ENCODE measurements at regions not wholly inside any gene's neighbourhood (a gene's known extent, or its start where the extent isn't known, plus 50 kb on each side); places are given as distances from the start of the nearest gene placed in this dataset.

DNA sequence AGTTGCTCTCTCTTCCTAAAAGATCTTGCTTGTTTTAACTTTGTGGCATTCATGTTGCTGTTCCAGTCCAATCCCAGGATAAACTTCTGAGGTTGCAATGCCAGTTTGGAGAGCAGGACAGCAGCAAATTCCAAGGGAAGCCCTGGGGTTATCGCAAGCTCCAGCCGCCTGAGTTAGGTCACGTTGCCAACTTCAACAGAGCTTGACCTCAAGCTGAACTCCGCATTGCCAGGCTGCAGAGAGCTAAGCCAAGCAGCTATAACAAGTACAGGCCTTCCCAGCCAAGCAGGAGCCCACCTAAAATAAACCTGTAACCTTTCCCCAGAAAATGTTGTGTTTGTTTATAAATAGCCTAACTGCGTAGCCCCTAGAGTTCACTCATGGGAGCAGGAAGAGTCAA, 138.9 kb upstream of the LYZL1 start:
- no peaks in the 10 kb centered on the region for H3K27me3 ChIP-seq (ENCODE audit: insufficient read depth, low read length)
- H2AFZ ChIP-seq (ENCODE audit: low read length): no peak overlapping the region
- no peaks in the 10 kb centered on the region for H3K79me2 ChIP-seq (ENCODE audit: insufficient read depth, low read length)
- no peaks in the 10 kb centered on the region for H3F3A ChIP-seq (ENCODE audit: insufficient read depth, low read length)
- no peaks in the 10 kb centered on the region for H3K4me1 ChIP-seq (ENCODE audit: insufficient read depth, low read length, severe bottlenecking)
- no peaks in the 10 kb centered on the region for H4K20me1 ChIP-seq (ENCODE audit: insufficient read depth, low read length)
- H3K9ac ChIP-seq (ENCODE audit: low read length): no peak overlapping the region
- no peak overlapping the region for H3K4me3 ChIP-seq (ENCODE audit: low read depth, low read length, poor library complexity, severe bottlenecking)
- H3K4me2 ChIP-seq (ENCODE audit: low read length): no peak overlapping the region
- H3K27ac ChIP-seq (ENCODE audit: low read depth, low read length, poor library complexity, severe bottlenecking): no peak overlapping the region
- H3K9me2 ChIP-seq (ENCODE audit: low read depth, low read length): no peaks in the 10 kb centered on the region
- H3K36me3 ChIP-seq (ENCODE audit: insufficient read depth, low read length): no peaks in the 10 kb centered on the region
- no peaks in the 10 kb centered on the region for H3K9me3 ChIP-seq (ENCODE audit: low read length)
- no peak for TF ChIP-seq EZH2 (IDR thresholded peaks at IDR 0.05; ENCODE audit: borderline replicate concordance, low read length)
- TF ChIP-seq CTCF (IDR thresholded peaks at IDR 0.05; ENCODE audit: low read length): no peak

- Histone ChIP-seq H3K9me2 (ENCODE audit: low read depth, low read length) (no peaks in the 10 kb centered on the region), H3K9me3 (ENCODE audit: low read length) (no peaks in the 10 kb centered on the region), H3K27ac (ENCODE audit: low read depth, low read length, poor library complexity, severe bottlenecking) (no peak overlapping the region), H2AFZ (ENCODE audit: low read length) (no peak overlapping the region), H3K79me2 (ENCODE audit: insufficient read depth, low read length) (no peaks in the 10 kb centered on the region), H4K20me1 (ENCODE audit: insufficient read depth, low read length) (no peaks in the 10 kb centered on the region), H3K4me1 (ENCODE audit: insufficient read depth, low read length, severe bottlenecking) (no peaks in the 10 kb centered on the region), H3K27me3 (ENCODE audit: insufficient read depth, low read length) (no peaks in the 10 kb centered on the region), H3K4me2 (ENCODE audit: low read length) (no peak overlapping the region), H3K36me3 (ENCODE audit: insufficient read depth, low read length) (no peaks in the 10 kb centered on the region), H3K4me3 (ENCODE audit: low read depth, low read length, poor library complexity, severe bottlenecking) (no peak overlapping the region), H3K9ac (ENCODE audit: low read length) (no peak overlapping the region), H3F3A (ENCODE audit: insufficient read depth, low read length) (no peaks in the 10 kb centered on the region)
- TF ChIP-seq EZH2 (IDR thresholded peaks at IDR 0.05; ENCODE audit: borderline replicate concordance, low read length) (no peak), CTCF (IDR thresholded peaks at IDR 0.05; ENCODE audit: low read length) (no peak)
Observed at GRCh38 chr10:29151005-29151404, 137.9 kb upstream of the LYZL1 start.

DNA sequence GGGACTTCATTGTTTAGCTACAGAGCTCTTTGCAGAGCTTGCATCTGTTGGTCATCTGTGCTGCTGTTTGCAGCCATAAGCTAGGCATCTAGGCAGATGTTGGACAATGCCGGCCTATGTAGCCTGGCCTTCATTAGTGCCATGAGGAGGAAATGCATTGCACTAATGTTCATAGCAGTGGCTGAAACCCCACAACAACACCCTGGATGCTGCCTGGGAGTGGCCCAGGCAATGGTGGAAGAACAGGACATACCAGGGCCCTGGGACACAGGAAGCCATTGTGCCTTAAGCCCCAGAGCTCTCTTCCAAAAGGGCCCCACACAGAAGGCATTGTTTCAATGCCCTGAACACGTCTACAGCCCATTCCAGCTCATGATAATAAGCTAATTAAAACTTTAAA, 131.5 kb upstream of the LYZL1 start:
- Histone ChIP-seq H3K9me3 (ENCODE audit: low read length) (no peaks in the 10 kb centered on the region), H2AFZ (ENCODE audit: low read length) (no peak overlapping the region), H3K4me2 (ENCODE audit: low read length) (no peak overlapping the region), H3K27ac (ENCODE audit: low read depth, low read length, poor library complexity, severe bottlenecking) (no peak overlapping the region), H3F3A (ENCODE audit: insufficient read depth, low read length) (no peaks in the 10 kb centered on the region), H3K9ac (ENCODE audit: low read length) (no peak overlapping the region), H3K4me3 (ENCODE audit: low read depth, low read length, poor library complexity, severe bottlenecking) (no peak overlapping the region), H3K27me3 (ENCODE audit: insufficient read depth, low read length) (no peaks in the 10 kb centered on the region), H3K36me3 (ENCODE audit: insufficient read depth, low read length) (no peaks in the 10 kb centered on the region), H3K79me2 (ENCODE audit: insufficient read depth, low read length) (no peaks in the 10 kb centered on the region), H3K9me2 (ENCODE audit: low read depth, low read length) (no peaks in the 10 kb centered on the region), H4K20me1 (ENCODE audit: insufficient read depth, low read length) (no peaks in the 10 kb centered on the region), H3K4me1 (ENCODE audit: insufficient read depth, low read length, severe bottlenecking) (no peaks in the 10 kb centered on the region)
- TF ChIP-seq CTCF (IDR thresholded peaks at IDR 0.05; ENCODE audit: low read length): no peak
- TF ChIP-seq EZH2 (IDR thresholded peaks at IDR 0.05; ENCODE audit: borderline replicate concordance, low read length): no peak

Data from OCI-LY1 (cell line).